Activated CD4-positive, alpha-beta T cell treated with anti-CD3 and anti-CD28 coated beads, Interleukin-2, amount 50 U/mL, for 48 hours (primary cell): ENCODE measurements at regions not wholly inside any gene's neighbourhood (a gene's known extent, or its start where the extent isn't known, plus 50 kb on each side); places are given as distances from the start of the nearest gene placed in this dataset.
"Not testable (repeated sequence)": the region's sequence is repeated elsewhere in the genome, so short reads cannot be mapped to it uniquely, and the experiment has no call there.

Experiments
- DNase-seq, 2 experiments: peaks; one replicate each; pipeline ENCODE4 v3.0.0-alpha.2; 2020

DNA sequence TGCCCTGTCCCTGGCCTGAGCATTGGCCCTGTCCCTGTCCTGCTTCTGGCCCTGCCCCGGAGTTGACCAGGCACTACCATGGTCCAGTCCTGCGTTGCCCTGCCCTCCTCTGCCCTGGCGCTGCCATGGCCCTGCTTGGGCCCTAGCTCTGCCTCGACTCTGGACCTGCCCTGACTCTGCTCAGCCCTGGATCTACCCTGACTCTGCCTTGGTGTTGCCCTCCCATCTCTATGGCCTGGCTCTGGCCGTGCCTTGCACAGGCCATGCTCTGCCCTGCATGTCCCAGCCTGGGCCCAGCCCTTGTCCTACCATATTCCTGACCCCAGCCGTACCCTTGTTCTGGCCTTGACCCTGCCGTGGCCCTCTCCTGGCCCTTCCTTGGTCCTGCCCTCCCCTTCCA lies 235.7 kb downstream of the GOLGA6L6 start:
- DNase-seq, result not testable (repeated sequence)

DNA sequence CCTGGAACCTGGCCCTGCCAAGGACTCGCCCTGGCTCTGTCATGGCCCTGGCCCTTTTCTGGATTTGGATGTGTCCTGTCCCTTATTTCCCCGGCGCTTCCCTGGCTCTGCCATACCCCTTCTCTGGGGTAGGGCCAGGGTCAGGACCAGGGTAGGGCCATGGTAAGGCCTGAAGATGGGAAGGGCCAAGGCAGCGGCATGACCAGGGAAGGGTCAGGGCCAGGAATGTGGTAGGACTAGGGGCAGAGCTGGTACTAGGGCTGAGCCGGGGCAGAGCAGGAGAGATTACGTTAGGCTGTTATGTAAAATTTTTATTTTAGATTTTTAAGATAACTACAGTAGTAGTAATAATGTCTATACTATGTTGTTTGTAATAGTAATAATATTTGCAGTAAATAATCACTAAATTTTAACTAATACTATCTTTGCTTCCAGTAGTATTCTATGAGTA lies 236.6 kb downstream of the GOLGA6L6 start:
- not testable (repeated sequence) for DNase-seq

DNA sequence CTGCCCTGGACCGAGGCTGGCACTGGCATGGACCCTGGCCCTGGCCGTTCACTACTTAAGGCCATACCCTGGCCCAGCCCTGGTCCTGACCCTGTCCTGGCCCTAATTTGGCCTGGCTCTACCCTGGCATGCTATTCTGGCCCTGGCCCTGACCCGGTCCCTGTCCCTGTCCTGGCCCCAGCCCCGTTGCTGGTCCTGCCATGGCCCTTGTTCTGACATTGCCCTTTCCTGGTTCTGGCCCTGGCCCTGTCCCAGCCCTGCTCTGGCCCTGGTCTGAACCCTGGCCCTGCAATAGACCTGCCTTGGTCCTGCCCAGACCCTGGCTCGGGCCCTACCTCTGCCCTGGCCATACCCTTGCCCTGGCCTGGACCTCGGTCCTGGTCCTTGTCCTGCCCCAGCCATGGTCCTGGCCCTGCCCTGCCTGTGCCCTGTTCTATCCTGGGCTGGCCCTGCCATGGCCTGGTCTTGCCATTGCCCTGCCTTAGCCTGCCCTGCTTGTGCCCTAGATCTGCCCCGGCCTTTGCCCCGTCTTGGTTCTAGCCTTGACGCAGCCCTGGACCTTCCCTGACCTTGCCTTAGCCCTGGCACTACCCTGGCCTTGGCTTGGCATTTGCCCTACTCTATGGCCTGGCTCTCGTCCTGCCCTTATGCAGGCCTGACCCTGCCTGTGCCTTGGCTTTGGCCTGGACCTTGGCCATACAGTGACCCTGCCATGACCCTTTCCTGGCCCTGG lies 237.2 kb downstream of the GOLGA6L6 start:
- not testable (repeated sequence) for DNase-seq

GRCh38 chr15:20303248-20304171 lies 238.1 kb downstream of the GOLGA6L6 start:
- DNase-seq, result not testable (repeated sequence)

DNA sequence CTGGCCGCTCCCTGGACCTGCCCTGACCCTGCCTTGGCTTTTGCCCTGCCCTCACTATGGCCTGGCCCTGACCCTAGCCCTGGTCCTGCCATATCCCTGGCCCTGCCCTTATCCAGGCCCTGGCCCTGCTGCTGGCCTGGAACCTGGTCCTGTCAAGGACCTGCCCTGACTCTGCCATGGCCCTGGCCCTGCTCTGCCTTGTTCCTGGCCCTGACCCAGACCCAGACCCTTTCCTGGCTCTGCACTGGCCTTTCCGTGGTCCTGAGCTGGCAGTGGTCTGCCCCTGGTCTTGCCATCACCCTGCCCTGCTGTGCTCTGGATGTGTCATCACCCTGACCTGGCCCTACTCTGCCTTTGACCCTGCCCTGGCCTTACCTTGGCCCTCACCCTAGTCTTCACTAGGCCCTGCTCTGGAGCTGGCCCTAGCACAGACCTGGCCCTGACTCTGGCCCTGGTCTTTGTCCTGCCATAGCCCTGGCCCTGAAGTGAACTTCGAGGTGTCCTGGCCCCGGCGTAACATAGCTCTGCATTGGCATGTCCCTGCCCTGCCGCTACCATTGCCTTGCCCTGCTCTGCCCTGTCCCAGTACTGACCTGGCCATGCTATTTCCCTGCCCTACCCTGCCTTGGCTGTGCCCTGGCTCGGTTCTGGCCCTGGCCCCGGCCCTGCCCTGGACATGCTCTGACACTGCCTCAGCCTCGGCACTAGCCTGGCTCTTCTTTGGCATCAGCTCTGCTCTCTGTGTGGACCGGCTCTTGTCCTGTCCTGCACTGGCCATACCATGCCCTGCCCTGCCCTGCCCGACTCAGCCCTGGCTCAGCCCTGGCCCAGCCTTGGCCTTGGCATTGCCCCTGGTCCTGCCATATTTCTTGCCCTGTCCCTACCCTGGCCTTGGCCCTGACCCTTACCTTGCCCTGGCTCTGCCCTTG lies 239.2 kb downstream of the GOLGA6L6 start:
- DNase-seq, result not testable (repeated sequence)

DNA sequence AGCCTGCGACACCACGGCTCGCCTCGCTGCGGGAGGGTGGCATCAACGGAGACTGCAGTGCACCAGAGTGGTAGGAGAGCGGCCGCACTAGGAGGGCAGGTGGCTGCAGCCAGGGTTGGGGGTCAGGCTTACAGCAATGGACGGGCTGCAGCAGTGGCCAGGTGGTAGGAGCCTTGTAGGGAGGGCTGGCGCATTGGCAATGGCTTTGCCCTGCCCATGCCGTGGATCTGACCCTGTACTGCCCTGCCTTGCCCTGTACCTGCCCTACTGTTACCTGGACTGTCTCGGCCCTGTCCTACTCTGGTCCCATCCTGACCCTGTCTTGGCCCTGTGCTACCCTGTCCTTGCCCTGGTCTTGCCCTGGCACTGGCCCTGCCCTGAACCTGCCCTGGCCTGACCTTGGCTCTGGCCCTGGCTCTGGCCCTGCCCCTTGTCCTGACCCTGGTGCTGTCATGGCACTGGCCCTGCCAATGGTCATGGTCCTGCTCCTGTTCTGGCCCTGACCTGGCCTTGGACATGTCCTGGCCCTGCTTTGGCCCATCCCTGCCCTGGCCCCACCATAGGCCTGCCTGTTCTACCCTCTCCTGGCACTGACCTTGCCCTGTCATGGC lies 240.0 kb downstream of the GOLGA6L6 start:
- not testable (repeated sequence) for DNase-seq

DNA sequence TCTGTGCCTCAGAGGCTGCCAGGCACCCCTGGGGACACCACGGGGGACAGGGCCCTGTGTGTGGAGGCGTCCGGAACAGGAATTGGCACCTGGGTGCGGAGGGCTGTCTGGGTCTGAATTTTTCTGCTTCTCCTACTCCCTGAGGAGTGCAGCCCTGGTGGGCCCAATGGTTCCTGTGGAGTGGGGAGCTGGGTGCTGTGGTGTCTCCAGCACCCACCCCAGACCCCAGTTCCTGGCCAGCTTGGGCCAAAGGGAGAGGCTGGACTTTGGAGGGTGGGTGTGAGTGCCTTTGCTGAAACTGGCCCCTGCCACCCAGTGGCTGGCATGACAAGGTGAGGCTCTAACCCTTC lies 240.6 kb downstream of the GOLGA6L6 start:
- DNase-seq, result not testable (repeated sequence)

DNA sequence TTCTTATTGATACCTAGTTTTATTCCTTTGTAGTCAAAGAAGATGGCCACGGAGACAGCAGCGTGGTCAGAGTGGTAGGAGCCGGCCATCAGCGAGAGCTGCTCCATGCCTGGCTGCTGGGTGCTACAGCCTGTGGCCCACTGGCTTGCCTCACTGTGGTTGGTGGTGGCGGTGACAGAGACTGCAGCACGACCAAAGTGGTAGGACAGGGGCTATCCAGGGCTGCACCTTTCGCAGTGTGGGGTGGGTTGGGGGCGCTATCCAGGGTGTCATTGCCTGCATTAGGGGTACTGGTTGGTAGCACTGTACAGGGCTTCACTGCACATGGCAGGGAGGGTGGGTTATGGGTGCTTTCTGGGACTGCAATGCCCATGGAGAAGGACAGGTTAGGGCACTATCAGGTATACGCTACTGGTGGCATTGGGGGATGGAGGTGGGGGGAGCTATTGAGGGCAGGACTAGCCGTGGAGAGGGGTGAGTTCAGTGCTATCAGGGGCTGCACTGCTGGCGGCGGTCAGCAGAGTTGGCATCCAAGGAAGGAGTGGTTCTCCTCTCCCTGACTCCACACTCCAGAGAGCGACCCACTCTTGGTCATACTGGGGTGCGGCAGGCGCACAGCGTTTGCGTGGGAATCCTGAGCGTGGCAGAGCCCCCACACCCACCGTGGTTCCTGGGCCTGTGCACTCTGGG lies 241.1 kb downstream of the GOLGA6L6 start:
- not testable (repeated sequence) for DNase-seq

- DNase-seq, result not testable (repeated sequence)
Observed at GRCh38 chr15:20297603-20298123, 243.9 kb downstream of the GOLGA6L6 start.

DNA sequence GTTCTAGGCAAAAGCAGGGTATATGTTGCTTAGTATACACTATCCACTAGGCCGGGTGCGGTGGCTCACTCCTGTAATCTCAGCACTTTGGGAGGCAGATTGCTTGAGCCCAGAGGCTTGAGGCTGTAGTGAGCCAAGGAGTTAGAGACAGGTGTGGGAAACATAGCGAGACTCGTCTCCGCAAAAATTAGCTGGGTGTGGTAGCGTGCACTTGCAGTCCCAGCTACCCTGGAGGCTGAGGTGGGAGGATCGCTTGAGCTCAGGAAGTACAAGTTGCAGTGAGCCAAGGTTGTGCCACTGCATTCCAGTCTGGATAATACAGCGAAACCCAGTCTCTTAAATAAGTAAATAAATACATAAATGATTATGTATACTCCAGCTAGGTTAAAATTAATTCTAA lies 245.3 kb downstream of the GOLGA6L6 start:
- not testable (repeated sequence) for DNase-seq

DNA sequence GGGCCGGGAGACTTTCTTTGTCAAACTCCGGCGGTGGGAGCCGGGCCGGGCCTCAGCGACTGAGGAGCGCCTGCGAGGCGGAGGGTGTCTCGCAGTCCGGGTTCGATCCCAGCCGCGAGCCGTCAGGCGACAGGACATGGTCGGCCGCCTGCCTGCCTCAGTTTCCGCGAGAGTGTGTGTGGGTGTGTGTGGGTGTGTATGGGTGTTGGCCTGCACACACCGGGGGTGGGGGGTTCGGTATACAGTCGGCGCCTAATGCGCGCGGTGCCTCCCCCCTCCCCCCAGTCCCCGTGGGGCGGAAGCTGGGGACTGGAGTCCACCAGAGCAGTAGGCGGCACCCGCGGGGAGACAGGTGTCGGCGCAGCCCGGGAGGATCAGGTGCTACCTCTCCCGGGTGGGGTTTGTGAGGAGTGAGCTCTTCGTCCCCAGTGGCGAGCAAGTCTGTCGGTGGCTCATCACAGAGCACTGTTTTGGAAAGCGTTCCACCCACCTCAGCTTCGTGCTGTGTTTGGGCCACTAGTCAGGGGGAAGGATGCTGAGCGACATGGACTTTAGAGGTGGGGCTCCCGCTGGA lies 246.3 kb downstream of the GOLGA6L6 start:
- DNase-seq, result no peak

DNA sequence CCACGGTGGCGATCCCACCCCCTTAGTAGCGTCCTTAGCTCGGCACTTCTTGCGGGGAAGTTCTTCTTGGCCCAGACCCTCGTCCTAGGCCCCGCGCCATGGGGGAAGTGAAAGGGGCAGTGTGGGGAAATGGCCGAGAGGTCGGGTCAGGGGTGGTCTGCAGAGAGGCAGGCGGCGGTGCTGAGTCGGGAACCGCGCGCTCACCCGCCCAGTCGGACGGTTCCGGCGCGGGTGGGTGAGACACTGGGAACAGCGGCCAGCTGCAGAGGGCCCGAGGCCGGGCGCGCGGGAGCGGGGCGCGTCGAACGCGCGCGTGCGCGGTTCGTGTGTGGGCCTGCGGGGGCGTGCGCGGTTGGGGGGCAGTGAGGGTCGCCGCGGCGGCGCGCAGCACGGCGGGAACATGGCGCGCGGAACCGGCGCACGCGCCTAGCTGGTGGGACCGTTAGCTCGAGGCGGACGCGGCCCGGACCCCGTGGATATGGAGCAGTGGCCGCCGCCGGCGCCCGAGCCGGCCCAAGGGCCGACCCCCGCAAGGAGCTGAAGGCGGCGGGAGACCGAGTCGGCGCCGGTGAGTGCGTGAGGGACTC lies 246.9 kb downstream of the GOLGA6L6 start:
- no peak for DNase-seq

DNA sequence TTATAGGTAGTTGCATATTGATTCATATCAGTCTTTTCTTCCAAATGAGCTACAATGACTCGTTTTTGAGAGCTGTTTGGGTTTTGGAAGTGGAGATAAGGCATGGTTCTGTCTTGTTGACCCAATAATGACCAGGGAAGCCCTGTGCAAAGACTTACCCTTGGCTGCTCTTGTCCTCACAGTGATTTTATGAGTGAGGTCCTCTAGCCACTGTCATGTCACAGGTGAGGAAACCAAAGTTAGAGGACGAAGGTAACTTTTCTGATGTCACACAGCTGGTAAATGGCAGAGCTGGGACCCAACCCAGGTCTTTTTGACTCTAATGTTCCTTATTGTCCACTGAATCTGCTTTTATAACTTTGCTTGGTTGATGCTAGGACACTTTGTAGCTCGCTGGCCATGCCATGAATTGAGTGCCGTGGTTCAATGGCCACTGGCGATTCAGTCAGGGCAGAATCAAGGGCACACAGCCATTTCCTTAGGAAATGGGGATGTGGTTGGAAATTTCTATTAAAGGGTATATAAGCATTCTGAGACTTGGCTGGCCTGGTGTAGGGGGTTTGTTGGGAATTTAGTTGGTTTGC lies 249.1 kb downstream of the GOLGA6L6 start:
- not testable (repeated sequence) for DNase-seq

DNA sequence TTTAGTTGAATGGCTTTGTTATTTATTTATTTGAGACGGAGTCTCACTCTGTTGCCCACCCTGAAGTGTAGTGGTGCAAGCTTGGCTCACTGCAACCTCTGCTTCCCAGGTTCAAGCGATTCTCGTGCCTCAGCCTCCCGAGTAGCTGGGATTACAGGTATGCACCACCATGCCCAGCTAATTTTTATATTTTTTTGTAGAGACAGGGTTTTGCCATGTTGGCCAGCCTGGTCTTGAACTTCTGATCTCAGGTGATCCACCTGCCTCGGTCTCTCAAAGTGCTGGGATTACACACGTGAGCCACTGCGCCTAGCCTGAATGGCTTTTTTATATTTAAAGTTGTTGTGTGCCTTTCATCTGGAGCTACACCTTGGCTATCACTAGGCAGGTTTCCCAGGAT lies 250.0 kb downstream of the GOLGA6L6 start:
- DNase-seq, result not testable (repeated sequence)

DNA sequence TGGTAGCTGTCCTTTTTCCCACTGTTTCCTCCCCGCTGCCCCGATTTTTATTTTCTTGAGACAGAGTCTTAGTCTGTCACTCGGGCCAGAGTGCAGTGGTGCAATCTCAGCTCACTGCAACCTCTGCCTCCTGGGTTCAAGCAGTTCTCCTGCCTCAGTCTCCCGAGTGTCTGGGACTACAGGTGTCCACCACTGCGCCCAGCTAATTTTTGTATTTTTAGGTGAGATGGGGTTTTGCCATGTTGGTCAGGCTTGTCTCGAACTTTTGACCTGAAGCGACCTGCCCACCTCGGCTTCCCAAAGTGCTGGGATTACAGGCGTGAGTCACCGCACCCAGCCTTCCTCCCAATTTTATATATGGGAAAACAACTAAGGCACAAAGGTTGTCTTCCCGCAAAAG lies 251.0 kb downstream of the GOLGA6L6 start:
- DNase-seq, result not testable (repeated sequence)

- not testable (repeated sequence) for DNase-seq
Observed at GRCh38 chr15:20289538-20290103, 252.0 kb downstream of the GOLGA6L6 start.

GRCh38 chr15:20288800-20289537 lies 252.6 kb downstream of the GOLGA6L6 start:
- not testable (repeated sequence) for DNase-seq

DNA sequence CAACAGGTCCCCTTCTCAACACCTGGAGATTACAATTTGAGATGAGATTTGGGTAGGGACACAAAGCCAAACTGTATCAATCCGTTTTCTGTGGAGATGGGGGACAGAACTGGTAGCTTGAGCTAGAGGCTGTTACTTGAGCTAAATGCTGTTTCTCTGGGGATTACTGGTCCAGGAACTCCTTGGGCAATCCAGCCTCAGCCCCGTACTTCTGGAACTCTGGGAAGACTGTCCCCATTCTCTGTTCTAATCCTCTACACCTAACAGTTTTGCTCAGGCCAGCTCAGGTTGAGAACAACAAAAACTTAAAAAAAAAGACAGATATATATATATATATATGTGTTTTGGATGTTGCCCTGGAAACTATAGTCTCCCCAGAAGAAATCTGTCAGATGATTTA lies 255.0 kb downstream of the GOLGA6L6 start:
- not testable (repeated sequence) for DNase-seq

DNA sequence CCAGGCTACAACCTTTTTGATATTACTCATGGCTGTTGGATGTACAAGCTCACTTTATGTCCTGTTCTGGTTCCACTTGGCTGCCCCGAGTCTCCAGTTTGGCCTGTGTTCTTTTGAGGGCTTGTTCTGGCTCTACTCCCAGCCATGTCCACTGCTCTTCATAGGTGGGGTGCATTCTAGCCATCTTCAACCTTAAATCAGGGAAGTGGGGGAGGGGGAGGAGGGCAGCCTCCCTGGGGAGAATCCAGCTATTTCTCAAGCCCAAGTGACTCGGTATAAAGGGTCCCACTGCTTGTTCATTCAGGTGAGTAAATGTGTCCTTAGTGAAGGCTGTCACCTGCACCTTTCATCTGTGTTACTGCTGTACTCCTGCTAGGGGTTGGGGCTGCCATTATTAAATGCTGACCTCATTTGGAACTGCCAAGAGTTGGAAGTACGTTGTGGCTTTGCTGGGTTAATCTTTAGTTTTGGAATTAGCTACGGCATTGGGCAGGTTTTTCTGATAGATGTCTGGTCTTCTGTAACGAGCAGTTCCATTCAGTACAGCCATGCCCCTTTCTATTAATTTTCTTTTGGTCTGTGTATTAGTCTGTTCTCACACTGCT lies 255.8 kb downstream of the GOLGA6L6 start:
- not testable (repeated sequence) for DNase-seq
